NK-92 (cell line): ENCODE measurements at regions not wholly inside any gene's neighbourhood (a gene's known extent, or its start where the extent isn't known, plus 50 kb on each side); places are given as distances from the start of the nearest gene placed in this dataset.

Experiments
- DNase-seq: peaks from one replicate; lab custom pipeline; 2025; ENCODE audit not compliant: unreplicated experiment; lab: John Stamatoyannopoulos, UW

GRCh38 chr15:46300716-46301115 lies 665.9 kb downstream of the SQOR start:
- DNase-seq = no peak

GRCh38 chr15:46301291-46301690 lies 666.5 kb downstream of the SQOR start:
- DNase-seq = no peak

- DNase-seq = no peak
Observed at GRCh38 chr15:46301826-46302225, 667.0 kb downstream of the SQOR start.

GRCh38 chr15:46304321-46304720 lies 669.5 kb downstream of the SQOR start:
- no peak for DNase-seq

- no peak for DNase-seq
Observed at GRCh38 chr15:46307746-46308145, 672.9 kb downstream of the SQOR start.

GRCh38 chr15:46309914-46310313 lies 675.1 kb downstream of the SQOR start:
- no peak for DNase-seq

GRCh38 chr15:46312133-46312740 lies 677.4 kb downstream of the SQOR start:
- DNase-seq = no peak

- no peak for DNase-seq
Observed at GRCh38 chr15:46315434-46315833, 680.6 kb downstream of the SQOR start.

GRCh38 chr15:46316024-46316423 lies 681.2 kb downstream of the SQOR start:
- DNase-seq = no peak

GRCh38 chr15:46317029-46317428 lies 682.2 kb downstream of the SQOR start:
- no peak for DNase-seq

GRCh38 chr15:46322753-46323152 lies 687.9 kb downstream of the SQOR start:
- no peak for DNase-seq

GRCh38 chr15:46326173-46326572 lies 691.3 kb downstream of the SQOR start:
- DNase-seq = no peak

GRCh38 chr15:46328821-46329220 lies 694.0 kb downstream of the SQOR start:
- DNase-seq = no peak

GRCh38 chr15:46329876-46330275 lies 695.0 kb downstream of the SQOR start:
- no peak for DNase-seq

GRCh38 chr15:46331546-46331945 lies 696.7 kb downstream of the SQOR start:
- DNase-seq = no peak

GRCh38 chr15:46343196-46343935 lies 708.5 kb downstream of the SQOR start:
- no peak for DNase-seq

GRCh38 chr15:46344115-46344724 lies 709.4 kb downstream of the SQOR start:
- DNase-seq = no peak

GRCh38 chr15:46344915-46345314 lies 710.1 kb downstream of the SQOR start:
- DNase-seq = no peak

- no peak for DNase-seq
Observed at GRCh38 chr15:46354443-46354842, 719.6 kb downstream of the SQOR start.

GRCh38 chr15:46365572-46365971 lies 730.7 kb downstream of the SQOR start:
- DNase-seq = no peak

GRCh38 chr15:46366360-46367007 lies 731.7 kb downstream of the SQOR start:
- no peak for DNase-seq

- DNase-seq = no peak
Observed at GRCh38 chr15:46383978-46384377, 749.1 kb downstream of the SQOR start.
